ENCODE measurements at regions not wholly inside any gene's neighbourhood (a gene's known extent, or its start where the extent isn't known, plus 50 kb on each side); places are given as distances from the start of the nearest gene placed in this dataset.
"Not testable (repeated sequence)": the region's sequence is repeated elsewhere in the genome, so short reads cannot be mapped to it uniquely, and the experiment has no call there.

DNA sequence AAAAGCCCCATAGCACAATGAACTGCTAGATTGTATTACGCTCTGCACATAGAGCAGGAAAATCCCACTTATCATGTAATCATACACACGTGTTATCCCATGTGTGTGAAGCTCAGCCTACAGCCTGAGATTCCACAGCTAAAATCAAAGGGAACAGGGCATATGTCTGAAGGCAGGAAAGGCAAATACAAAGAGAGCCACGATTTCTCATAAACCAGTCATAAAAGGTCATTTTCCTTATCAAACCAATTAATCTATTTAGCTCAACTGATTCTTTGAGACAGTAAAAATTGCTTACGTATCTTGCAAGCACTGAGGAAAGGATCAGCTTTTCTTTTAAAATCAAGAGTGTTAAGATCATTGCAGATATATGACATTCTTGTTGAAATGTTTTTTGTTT, 199.5 kb upstream of the TBL1XR1 start:
- TF ChIP-seq, protein P1, sequence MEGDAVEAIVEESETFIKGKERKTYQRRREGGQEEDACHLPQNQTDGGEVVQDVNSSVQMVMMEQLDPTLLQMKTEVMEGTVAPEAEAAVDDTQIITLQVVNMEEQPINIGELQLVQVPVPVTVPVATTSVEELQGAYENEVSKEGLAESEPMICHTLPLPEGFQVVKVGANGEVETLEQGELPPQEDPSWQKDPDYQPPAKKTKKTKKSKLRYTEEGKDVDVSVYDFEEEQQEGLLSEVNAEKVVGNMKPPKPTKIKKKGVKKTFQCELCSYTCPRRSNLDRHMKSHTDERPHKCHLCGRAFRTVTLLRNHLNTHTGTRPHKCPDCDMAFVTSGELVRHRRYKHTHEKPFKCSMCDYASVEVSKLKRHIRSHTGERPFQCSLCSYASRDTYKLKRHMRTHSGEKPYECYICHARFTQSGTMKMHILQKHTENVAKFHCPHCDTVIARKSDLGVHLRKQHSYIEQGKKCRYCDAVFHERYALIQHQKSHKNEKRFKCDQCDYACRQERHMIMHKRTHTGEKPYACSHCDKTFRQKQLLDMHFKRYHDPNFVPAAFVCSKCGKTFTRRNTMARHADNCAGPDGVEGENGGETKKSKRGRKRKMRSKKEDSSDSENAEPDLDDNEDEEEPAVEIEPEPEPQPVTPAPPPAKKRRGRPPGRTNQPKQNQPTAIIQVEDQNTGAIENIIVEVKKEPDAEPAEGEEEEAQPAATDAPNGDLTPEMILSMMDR (IDR thresholded peaks at IDR 0.05; ENCODE audit: control insufficient read depth, insufficient read depth, low read depth, low read length, missing control alignments), result no peak
- no peak for DNase-seq (ENCODE audit: low read depth)
- no peak overlapping the region for H3K4me3 ChIP-seq (ENCODE audit: control insufficient read depth, low read depth, low read length)

DNA sequence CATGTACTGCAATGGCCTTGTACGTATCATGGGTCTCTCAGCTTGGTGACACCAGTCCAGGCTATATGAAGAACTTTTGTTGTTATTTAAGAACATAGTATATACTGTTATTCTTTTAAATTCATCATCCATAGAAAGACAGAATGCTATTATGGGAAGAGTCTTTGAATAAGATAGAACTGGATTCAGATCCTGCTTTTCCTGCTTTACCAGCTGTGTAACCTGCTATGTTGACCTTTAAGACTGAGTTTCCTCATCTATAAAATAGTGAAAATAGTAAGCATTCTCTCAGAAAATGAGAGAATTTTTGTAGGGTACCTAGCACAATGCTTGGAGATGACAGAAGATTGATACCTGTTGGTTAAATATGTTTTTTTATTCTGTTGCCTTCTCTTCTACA, 204.1 kb upstream of the TBL1XR1 start:
- DNase-seq (ENCODE audit: low read depth), result no peak
- no peak overlapping the region for H3K4me3 ChIP-seq (ENCODE audit: control insufficient read depth, low read depth, low read length)
- TF ChIP-seq, protein P1 (IDR thresholded peaks at IDR 0.05; ENCODE audit: control insufficient read depth, insufficient read depth, low read depth, low read length, missing control alignments), result no peak

DNA sequence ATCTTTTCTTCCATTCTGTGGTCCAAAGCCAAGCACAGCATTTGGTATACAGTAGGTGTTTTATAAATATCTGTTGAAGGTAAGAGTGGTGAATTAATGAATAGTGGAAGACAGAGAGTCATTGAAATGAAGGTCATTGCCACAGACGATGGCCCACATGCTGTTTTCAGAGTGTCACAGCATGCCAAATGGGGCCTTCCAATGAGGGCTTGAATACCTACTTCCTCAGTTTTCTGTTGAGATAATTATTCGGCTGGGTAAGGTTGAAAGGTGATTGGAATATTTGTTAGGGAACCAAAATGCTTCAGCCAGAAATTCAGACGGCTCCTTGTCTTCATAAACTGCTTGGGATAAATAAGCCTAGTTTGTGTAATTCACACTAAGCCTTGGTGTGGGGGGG, 205.3 kb upstream of the TBL1XR1 start:
- no peak overlapping the region for H3K4me3 ChIP-seq (ENCODE audit: control insufficient read depth, low read depth, low read length)
- TF ChIP-seq, protein P1 (IDR thresholded peaks at IDR 0.05; ENCODE audit: control insufficient read depth, insufficient read depth, low read depth, low read length, missing control alignments), result no peak
- DNase-seq (ENCODE audit: low read depth), result no peak

DNA sequence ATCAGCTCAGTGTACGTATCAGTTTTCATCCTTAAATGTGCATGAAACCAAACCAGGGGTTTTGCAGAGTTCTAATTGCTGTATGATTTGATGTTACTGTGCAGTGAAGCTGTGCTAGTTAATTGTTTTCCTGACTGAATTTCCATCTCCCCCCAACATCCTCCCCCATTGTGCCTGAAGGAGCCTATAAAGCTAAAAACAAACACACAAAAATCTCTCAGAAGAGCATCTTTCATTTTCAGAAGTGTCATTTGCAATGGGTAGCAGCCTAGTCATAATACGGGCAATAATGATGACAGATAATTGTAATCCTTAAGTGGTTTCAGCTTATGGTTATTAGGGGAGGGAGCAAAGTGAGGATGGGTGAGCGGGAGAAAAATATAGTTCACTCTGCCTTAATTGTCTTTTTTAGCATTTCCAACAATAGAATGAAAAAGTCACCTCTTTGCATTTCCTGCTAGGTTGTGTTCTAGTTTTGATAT, 207.9 kb upstream of the TBL1XR1 start:
- TF ChIP-seq, protein P1 (IDR thresholded peaks at IDR 0.05; ENCODE audit: control insufficient read depth, insufficient read depth, low read depth, low read length, missing control alignments), result no peak
- no peak for DNase-seq (ENCODE audit: low read depth)
- H3K4me3 ChIP-seq (ENCODE audit: control insufficient read depth, low read depth, low read length), result no peak overlapping the region

DNA sequence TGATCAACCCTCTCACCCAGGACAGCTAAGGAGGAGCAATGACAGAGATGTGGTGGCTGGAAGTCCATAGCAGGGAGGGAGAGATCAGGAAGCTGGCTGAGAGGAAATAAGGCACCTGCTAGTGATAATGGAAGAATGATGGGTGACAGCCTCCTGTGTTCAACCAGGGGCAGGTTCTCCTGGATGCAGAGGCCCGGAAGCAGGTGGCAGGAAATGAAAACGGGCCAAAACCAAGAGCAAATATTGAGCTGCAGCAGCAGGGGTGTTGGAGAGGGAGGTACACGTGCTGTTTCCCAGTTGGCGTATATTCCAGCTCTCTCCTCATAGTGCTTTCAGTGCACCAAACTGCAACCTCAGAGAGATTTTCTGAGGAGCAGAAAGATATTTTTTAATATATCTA, 213.4 kb upstream of the TBL1XR1 start:
- TF ChIP-seq, protein P1 (IDR thresholded peaks at IDR 0.05; ENCODE audit: control insufficient read depth, insufficient read depth, low read depth, low read length, missing control alignments), result no peak
- no peak overlapping the region for H3K4me3 ChIP-seq (ENCODE audit: control insufficient read depth, low read depth, low read length)
- DNase-seq (ENCODE audit: low read depth), result no peak

DNA sequence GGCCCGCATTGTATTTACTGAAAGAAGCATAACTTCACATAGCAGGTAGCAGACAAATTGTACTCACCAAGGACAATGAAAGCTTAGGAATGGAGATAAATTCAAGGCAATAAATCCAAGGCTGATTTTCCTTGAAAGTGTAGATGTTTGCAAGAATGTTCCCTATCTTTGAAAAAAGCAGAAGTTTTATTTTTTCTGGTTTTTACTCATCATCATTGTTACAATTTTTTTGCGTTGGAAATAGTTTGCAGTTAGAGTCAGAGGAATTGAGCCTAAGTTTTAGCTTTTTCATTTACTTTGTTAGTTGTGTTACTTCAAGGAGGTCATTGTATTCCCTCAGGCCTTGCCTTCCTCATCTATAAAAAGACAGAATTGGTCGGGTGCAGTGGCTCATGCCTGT, 213.9 kb upstream of the TBL1XR1 start:
- TF ChIP-seq, protein P1 (IDR thresholded peaks at IDR 0.05; ENCODE audit: control insufficient read depth, insufficient read depth, low read depth, low read length, missing control alignments), result no peak
- no peak overlapping the region for H3K4me3 ChIP-seq (ENCODE audit: control insufficient read depth, low read depth, low read length)
- DNase-seq (ENCODE audit: low read depth), result no peak

DNA sequence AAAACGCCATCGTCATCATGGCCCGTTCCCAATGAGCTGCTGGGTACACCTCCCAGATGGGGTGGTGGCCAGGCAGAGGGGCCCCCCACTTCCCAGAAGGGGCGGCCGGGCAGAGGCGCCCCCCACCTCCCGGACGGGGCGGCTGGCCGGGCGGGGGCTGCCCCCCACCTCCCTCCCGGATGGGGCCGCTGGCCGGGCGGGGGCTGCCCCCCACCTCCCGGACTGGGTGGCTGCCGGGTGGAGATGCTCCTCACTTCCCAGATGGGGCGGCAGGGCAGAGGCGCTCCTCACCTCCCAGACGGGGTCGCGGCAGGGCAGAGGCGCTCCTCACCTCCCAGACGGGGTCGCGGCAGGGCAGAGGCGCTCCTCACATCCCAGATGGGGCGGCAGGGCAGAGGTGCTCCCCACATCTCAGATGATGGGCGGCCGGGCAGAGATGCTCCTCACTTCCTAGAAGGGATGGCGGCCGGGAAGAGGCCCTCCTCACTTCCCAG, 215.4 kb upstream of the TBL1XR1 start:
- H3K4me3 ChIP-seq (ENCODE audit: control insufficient read depth, low read depth, low read length); DNase-seq (ENCODE audit: low read depth): not testable (repeated sequence)
